NB4 (cell line): ENCODE measurements at regions not wholly inside any gene's neighbourhood (a gene's known extent, or its start where the extent isn't known, plus 50 kb on each side); places are given as distances from the start of the nearest gene placed in this dataset.

ENCODE experiments used
- DNase-seq: peaks from one replicate; pipeline ENCODE4 v3.0.0; 2010; ENCODE audit warnings: low read depth
- H3K4me3 ChIP-seq: one replicate; pipeline ENCODE4 v1.5.1; 2011; ENCODE audit warnings: mild to moderate bottlenecking, low read depth, low read length, moderate library complexity
- CTCF ChIP-seq: IDR thresholded peaks from one replicate; pipeline ENCODE4 v1.5.1; 2012; ENCODE audit warnings: low read depth, low read length
- MAX ChIP-seq: IDR thresholded peaks from 2 replicates; pipeline ENCODE4 v1.6.1; 2011; ENCODE audit warnings: low read depth, low read length
- MYC ChIP-seq: IDR thresholded peaks from 2 replicates; pipeline ENCODE4 v1.6.1; 2011; ENCODE audit warnings: low read depth, low read length
- POLR2A ChIP-seq: IDR thresholded peaks from 2 replicates; pipeline ENCODE4 v1.6.1; 2011; ENCODE audit warnings: mild to moderate bottlenecking; ENCODE audit not compliant: insufficient read length; ENCODE audit errors: extremely low read depth

- no peak overlapping the region for H3K4me3 ChIP-seq
- TF ChIP-seq MAX (no peak), POLR2A (no peak), MYC (no peak), CTCF (no peak)
- DNase-seq = no peak
Observed at GRCh38 chr2:234259440-234259839, 208.9 kb downstream of the SPP2 start.

GRCh38 chr2:234258562-234259141, 208.2 kb downstream of the SPP2 start:
- no peak overlapping the region for H3K4me3 ChIP-seq
- no peak for DNase-seq
- TF ChIP-seq MYC = no peak
- no peak for TF ChIP-seq CTCF
- no peak for TF ChIP-seq MAX
- no peak for TF ChIP-seq POLR2A

GRCh38 chr2:234257859-234258561, 207.5 kb downstream of the SPP2 start:
- DNase-seq = peak; percentile 44
- no peak overlapping the region for H3K4me3 ChIP-seq
- TF ChIP-seq MAX (0 out of 2 replicates have a peak, but pooled peaks have one; percentile 22), MYC (no peak), CTCF (peak; percentile 15)

GRCh38 chr2:234256516-234256915, 206.0 kb downstream of the SPP2 start:
- TF ChIP-seq POLR2A (no peak), MYC (no peak), MAX (no peak)

GRCh38 chr2:234254783-234255521, 204.4 kb downstream of the SPP2 start:
- no peak for DNase-seq
- TF ChIP-seq CTCF (no peak), MYC (no peak), POLR2A (no peak), MAX (no peak)
- no peak overlapping the region for H3K4me3 ChIP-seq

More at GRCh38 chr2:234256516-234256915, 206.0 kb downstream of the SPP2 start:
- DNase-seq = no peak
- H3K4me3 ChIP-seq = no peak overlapping the region

GRCh38 chr2:234252772-234253171, 202.3 kb downstream of the SPP2 start:
- no peak overlapping the region for H3K4me3 ChIP-seq
- no peak for TF ChIP-seq MYC
- TF ChIP-seq CTCF = no peak
- no peak for TF ChIP-seq MAX
- no peak for TF ChIP-seq POLR2A
- DNase-seq = no peak
